Central memory CD8-positive, alpha-beta T cell (primary cell): ENCODE measurements at regions not wholly inside any gene's neighbourhood (a gene's known extent, or its start where the extent isn't known, plus 50 kb on each side); places are given as distances from the start of the nearest gene placed in this dataset.

Source experiments
- ATAC-seq: fragments of 150-1000 bp; cut with Tn5 transposase; replicated peaks from 2 replicates; pipeline ENCODE4 v1.10.0; 2022; ENCODE audit warnings: mild to moderate bottlenecking, moderate FRiP score, moderate number of reproducible peaks; ENCODE audit not compliant: poor library complexity, severe bottlenecking; ENCODE audit errors: extremely low read depth
- DNase-seq, 2 donors: peaks; one replicate each; pipeline ENCODE4 v3.0.0; 2021; ENCODE audit warnings: low spot score in 2 of 2
- H3K27ac Mint-ChIP-seq: one replicate; pipeline ENCODE4 v1.8.0; 2022; ENCODE audit warnings: low read depth, mild to moderate bottlenecking, moderate library complexity, mixed read lengths
- H3K27me3 Mint-ChIP-seq: one replicate; pipeline ENCODE4 v1.8.0; 2022; ENCODE audit warnings: mixed read lengths
- H3K36me3 Mint-ChIP-seq: one replicate; pipeline ENCODE4 v1.8.0; 2022; ENCODE audit warnings: mild to moderate bottlenecking, moderate library complexity, mixed read lengths; ENCODE audit not compliant: insufficient read depth
- H3K4me1 Mint-ChIP-seq: one replicate; pipeline ENCODE4 v1.8.0; 2022; ENCODE audit warnings: mixed read lengths
- H3K4me3 Mint-ChIP-seq: one replicate; pipeline ENCODE4 v1.8.0; 2022; ENCODE audit warnings: mild to moderate bottlenecking, moderate library complexity, mixed read lengths
- H3K9me3 Mint-ChIP-seq: one replicate; pipeline ENCODE4 v1.8.0; 2022; ENCODE audit warnings: mixed read lengths

DNA sequence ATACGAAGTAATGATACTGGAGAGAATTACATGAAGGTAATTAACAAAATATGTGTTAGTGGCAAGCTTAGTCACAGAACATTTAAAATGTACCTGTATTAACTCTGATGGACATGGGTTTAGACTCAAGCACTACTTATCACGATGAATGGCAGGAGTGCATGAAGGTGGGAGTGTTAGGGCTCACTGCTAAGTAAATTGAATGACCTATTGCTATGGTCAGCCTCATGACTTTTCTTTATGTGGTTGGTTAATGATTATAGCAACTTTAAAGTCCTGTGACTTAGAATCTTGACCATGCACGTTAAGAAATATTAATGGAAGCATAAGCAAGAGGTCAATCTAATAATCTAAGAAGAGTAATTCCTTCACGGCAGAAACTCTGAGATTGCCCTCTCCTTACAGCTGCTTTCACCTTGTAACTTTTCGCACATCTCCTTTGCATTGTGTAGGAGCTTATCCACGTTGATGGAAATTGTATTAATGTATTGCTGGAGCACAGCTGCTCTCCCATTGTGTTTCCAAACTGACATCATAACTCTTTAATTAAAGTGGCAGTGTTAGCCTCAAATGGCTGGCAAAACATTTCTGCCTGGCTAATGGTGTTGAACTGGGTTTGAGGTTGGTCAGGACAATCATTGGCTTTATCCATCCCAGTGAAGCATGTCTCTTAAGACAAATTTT lies 114.5 kb downstream of the RXFP2 start:
- peaks cover 2% of the 10 kb centered on the region for H3K36me3 Mint-ChIP-seq
- no peak overlapping the region for H3K27ac Mint-ChIP-seq
- no peaks in the 10 kb centered on the region for H3K9me3 Mint-ChIP-seq
- no peak overlapping the region for H3K4me3 Mint-ChIP-seq
- ATAC-seq (no peak), DNase-seq (no peak)
- no peaks in the 10 kb centered on the region for H3K4me1 Mint-ChIP-seq
- H3K27me3 Mint-ChIP-seq, result peaks cover 26% of the 10 kb centered on the region

GRCh38 chr13:31859571-31859970 lies 120.2 kb downstream of the RXFP2 start:
- Mint-ChIP-seq H3K9me3 (no peaks in the 10 kb centered on the region), H3K4me1 (no peaks in the 10 kb centered on the region), H3K4me3 (no peak overlapping the region), H3K27ac (no peak overlapping the region), H3K27me3 (no peaks in the 10 kb centered on the region), H3K36me3 (no peaks in the 10 kb centered on the region)
- ATAC-seq, result no peak
- DNase-seq, result no peak

DNA sequence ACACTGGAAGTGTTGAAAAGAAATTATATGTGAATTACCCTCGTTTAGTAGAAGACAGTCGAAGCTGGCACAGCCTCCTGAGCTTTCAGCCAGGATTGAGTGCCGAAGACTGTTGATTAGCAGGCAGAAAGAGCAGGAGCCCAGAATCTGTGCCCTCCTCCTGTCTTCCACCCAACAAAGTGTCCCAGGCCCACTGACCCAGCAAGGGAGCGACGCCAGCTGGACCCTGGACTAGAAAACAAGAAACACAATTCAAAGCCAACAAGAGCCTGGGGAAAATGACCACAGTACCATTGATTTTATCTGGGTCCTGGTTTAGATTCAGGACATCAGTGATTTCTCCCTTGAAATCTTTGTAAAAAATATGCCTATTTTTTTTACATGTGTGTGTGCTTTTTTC lies 120.7 kb downstream of the RXFP2 start:
- Mint-ChIP-seq H3K4me3 (no peak overlapping the region), H3K27me3 (no peaks in the 10 kb centered on the region), H3K36me3 (no peaks in the 10 kb centered on the region), H3K4me1 (no peaks in the 10 kb centered on the region), H3K27ac (no peak overlapping the region), H3K9me3 (no peaks in the 10 kb centered on the region)
- DNase-seq (no peak), ATAC-seq (no peak)

DNA sequence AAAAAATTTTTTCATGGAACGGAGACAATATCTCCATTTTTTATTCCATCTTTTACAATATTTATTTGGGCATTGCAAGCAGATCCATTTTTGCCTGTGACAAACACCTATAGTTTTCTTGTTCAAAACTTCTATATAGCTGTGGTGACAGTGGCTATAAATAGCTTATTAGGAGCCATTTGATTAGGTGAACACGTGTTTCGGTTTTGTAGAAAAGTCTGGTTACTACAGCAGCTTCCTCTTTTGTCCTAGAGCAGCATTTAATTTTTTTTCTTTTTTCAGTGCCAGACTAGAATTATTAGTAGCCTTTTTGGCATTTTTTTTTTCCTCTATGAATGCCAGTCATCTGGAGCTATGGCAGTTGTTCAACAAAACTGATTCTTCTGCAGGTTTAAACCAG lies 123.5 kb downstream of the RXFP2 start:
- no peaks in the 10 kb centered on the region for H3K27me3 Mint-ChIP-seq
- H3K27ac Mint-ChIP-seq, result no peak overlapping the region
- DNase-seq, result no peak
- H3K4me1 Mint-ChIP-seq, result no peaks in the 10 kb centered on the region
- no peaks in the 10 kb centered on the region for H3K36me3 Mint-ChIP-seq
- H3K4me3 Mint-ChIP-seq, result no peak overlapping the region
- ATAC-seq, result no peak
- H3K9me3 Mint-ChIP-seq, result no peaks in the 10 kb centered on the region

DNA sequence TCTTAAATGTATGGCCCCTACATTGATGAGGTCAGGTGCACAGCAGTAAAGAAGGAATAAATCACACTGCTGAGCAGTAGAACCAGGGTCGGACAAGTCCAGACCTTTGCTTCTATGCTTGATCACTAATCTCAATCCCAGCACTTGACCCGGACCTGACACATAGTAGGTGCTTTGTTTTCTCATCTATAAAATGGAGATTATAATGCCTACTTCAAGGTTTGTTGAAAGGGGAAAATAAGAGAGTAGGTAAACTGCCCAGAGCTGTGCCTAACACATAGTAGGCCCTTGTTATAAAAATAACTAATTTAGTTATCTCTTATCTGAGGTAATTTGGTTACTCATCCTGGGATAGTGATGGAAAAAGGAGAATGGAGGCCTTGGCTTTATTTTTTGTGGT lies 125.0 kb downstream of the RXFP2 start:
- no peak for DNase-seq
- H3K27ac Mint-ChIP-seq, result no peak overlapping the region
- H3K4me3 Mint-ChIP-seq, result no peak overlapping the region
- no peaks in the 10 kb centered on the region for H3K9me3 Mint-ChIP-seq
- no peaks in the 10 kb centered on the region for H3K36me3 Mint-ChIP-seq
- ATAC-seq, result no peak
- H3K27me3 Mint-ChIP-seq, result no peaks in the 10 kb centered on the region
- H3K4me1 Mint-ChIP-seq, result no peaks in the 10 kb centered on the region

DNA sequence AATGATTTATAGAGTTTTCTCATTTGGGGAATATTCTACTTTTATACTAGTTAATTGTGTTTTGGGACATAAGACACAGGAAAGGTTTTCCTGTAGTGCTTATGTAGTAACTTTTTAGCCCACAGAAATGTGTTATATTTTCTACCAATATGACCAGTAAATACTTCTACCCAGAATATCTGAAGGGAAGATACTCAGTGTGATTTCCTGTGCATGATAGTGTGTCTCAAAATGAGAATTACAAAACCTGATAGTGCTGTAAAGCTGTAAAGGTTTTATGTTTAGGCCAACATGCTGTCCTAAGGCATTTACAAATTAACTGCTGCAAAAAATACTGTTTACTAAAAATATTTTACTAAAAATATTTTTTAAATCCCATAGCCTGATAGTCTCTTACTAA lies 126.8 kb downstream of the RXFP2 start:
- H3K4me1 Mint-ChIP-seq, result no peaks in the 10 kb centered on the region
- DNase-seq (no peak), ATAC-seq (no peak)
- no peak overlapping the region for H3K27ac Mint-ChIP-seq
- H3K9me3 Mint-ChIP-seq, result no peaks in the 10 kb centered on the region
- H3K36me3 Mint-ChIP-seq, result no peaks in the 10 kb centered on the region
- H3K4me3 Mint-ChIP-seq, result no peak overlapping the region
- no peaks in the 10 kb centered on the region for H3K27me3 Mint-ChIP-seq

GRCh38 chr13:31867709-31868108 lies 128.4 kb downstream of the RXFP2 start:
- Mint-ChIP-seq H3K4me1 (no peaks in the 10 kb centered on the region), H3K4me3 (no peak overlapping the region), H3K27me3 (no peaks in the 10 kb centered on the region), H3K9me3 (no peaks in the 10 kb centered on the region), H3K27ac (no peak overlapping the region), H3K36me3 (no peaks in the 10 kb centered on the region)
- DNase-seq (no peak), ATAC-seq (no peak)

DNA sequence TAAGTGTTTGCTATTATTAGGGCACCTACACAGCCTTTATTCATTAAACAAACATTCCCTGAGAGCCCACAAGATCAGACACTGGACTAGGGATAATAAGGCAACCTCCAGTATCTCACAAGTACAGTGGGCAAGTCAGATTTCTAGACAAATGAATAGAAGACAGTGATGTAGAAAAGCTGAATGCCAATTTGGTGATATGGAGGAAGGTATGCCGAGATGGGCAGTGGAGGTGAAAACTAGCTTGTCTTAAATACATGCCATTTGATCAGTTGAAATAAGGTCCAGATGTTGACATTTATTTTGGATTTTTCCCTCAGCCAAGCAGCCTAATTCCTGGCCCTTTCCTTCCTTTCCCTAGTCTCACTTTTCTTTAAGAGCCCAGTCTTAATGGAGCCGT lies 130.3 kb downstream of the RXFP2 start:
- H3K4me1 Mint-ChIP-seq, result no peaks in the 10 kb centered on the region

GRCh38 chr13:31870511-31870910 lies 131.2 kb downstream of the RXFP2 start:
- H3K9me3 Mint-ChIP-seq, result no peaks in the 10 kb centered on the region
- H3K4me1 Mint-ChIP-seq, result no peaks in the 10 kb centered on the region
- peaks cover 8% of the 10 kb centered on the region for H3K27me3 Mint-ChIP-seq
- H3K4me3 Mint-ChIP-seq, result no peak overlapping the region
- no peak for ATAC-seq
- no peak for DNase-seq
- no peak overlapping the region for H3K27ac Mint-ChIP-seq
- no peaks in the 10 kb centered on the region for H3K36me3 Mint-ChIP-seq

More for the DNA sequence above, 130.3 kb downstream of the RXFP2 start:
- H3K9me3 Mint-ChIP-seq, result no peaks in the 10 kb centered on the region
- ATAC-seq (no peak), DNase-seq (no peak)
- no peak overlapping the region for H3K4me3 Mint-ChIP-seq
- H3K36me3 Mint-ChIP-seq, result no peaks in the 10 kb centered on the region
- H3K27ac Mint-ChIP-seq, result no peak overlapping the region
- H3K27me3 Mint-ChIP-seq, result peaks cover 8% of the 10 kb centered on the region

DNA sequence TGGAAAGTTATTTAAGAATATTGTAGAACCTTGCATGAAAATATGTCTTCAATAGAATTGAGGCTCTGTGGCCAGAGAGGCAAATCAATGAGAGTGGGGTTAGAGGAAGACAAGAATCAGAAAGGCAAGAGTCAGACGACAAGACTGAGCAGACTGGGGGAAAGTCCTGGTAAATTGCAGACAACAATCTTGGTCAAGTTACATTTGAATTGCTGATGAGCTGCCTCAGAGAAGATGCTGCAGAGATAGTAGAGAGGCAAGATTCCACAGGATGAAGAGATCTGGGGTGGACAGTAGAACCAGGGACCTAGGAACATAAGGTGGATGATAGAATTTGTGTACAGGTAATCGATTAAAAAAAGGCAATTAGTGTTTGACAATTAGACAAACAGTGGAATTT lies 133.8 kb downstream of the RXFP2 start:
- H3K4me1 Mint-ChIP-seq, result no peaks in the 10 kb centered on the region
- H3K4me3 Mint-ChIP-seq, result no peak overlapping the region
- H3K9me3 Mint-ChIP-seq, result no peaks in the 10 kb centered on the region
- no peak for DNase-seq
- ATAC-seq, result no peak
- H3K36me3 Mint-ChIP-seq, result no peaks in the 10 kb centered on the region
- peaks cover 8% of the 10 kb centered on the region for H3K27me3 Mint-ChIP-seq
- no peak overlapping the region for H3K27ac Mint-ChIP-seq

DNA sequence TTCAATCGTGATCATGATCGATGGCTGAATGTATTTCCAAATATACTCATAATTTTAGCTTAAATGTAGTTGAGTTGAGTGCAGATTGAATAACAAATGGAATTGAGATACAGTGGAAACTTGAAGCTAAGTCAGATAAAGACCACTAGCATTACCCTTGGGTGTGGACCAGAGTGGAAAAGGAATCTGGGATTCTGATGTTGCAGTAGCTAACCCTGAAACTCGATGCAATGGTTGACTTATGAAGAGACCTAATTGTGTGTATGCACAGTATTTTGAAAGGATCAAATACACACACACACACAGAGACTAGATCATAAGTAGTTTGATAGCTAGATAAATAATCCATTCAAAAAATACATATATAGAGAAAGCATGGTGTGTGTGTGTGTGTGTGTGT lies 135.8 kb downstream of the RXFP2 start:
- Mint-ChIP-seq H3K4me1 (no peaks in the 10 kb centered on the region), H3K36me3 (no peaks in the 10 kb centered on the region), H3K9me3 (no peaks in the 10 kb centered on the region), H3K27ac (no peak overlapping the region), H3K27me3 (peaks cover 8% of the 10 kb centered on the region), H3K4me3 (no peak overlapping the region)
- DNase-seq (no peak), ATAC-seq (no peak)

- H3K9me3 Mint-ChIP-seq, result no peaks in the 10 kb centered on the region
- H3K27me3 Mint-ChIP-seq, result peaks cover 8% of the 10 kb centered on the region
- H3K4me1 Mint-ChIP-seq, result no peaks in the 10 kb centered on the region
- no peak overlapping the region for H3K4me3 Mint-ChIP-seq
- H3K36me3 Mint-ChIP-seq, result no peaks in the 10 kb centered on the region
- H3K27ac Mint-ChIP-seq, result no peak overlapping the region
- DNase-seq (no peak), ATAC-seq (no peak)
These were observed 138.7 kb downstream of the RXFP2 start for GRCh38 chr13:31878052-31878451.

DNA sequence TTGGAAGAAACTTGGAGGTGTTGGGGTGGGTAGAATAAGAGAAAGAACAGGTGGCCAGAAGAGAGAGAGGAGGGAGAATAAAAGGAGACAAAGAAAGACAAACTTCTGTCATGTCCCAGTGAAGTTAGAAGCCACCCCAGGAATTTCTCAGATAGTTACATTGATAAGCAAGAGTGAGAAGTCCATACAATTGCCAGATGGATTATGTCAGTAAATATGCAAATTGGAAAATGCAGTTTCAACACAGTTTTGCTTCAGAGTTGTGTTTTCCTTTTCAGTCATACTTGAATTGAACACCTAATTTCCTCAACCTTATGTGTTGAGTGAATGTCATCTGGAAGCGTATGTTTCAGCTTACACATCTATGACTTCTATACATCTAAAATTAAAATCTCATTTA lies 139.2 kb downstream of the RXFP2 start:
- peaks cover 5% of the 10 kb centered on the region for H3K27me3 Mint-ChIP-seq
- no peaks in the 10 kb centered on the region for H3K4me1 Mint-ChIP-seq
- DNase-seq, result no peak
- ATAC-seq, result no peak
- no peaks in the 10 kb centered on the region for H3K9me3 Mint-ChIP-seq
- no peaks in the 10 kb centered on the region for H3K36me3 Mint-ChIP-seq
- H3K27ac Mint-ChIP-seq, result no peak overlapping the region
- H3K4me3 Mint-ChIP-seq, result no peak overlapping the region

DNA sequence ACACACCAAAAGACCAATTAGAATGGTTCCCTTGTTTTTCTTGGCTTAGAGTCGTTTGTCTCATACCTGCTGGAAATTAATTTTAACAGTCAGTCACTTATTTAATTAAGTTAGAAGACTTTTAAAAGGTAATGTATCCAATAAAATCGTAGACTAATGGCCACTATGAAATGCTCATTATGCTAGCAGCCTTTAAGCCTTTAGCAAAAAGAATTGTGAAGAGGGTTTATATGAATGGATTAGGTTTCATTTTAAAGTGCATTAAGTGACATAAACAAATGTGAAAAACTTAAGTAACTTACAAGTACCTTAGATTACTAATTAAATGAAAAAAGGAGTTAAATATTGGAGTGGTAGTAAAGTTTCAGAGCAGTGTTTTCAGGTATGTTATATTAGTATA lies 139.6 kb downstream of the RXFP2 start:
- no peak for DNase-seq
- no peak overlapping the region for H3K4me3 Mint-ChIP-seq
- no peak for ATAC-seq
- H3K27ac Mint-ChIP-seq, result no peak overlapping the region
- peaks cover under 1% of the 10 kb centered on the region for H3K27me3 Mint-ChIP-seq
- no peaks in the 10 kb centered on the region for H3K9me3 Mint-ChIP-seq
- H3K4me1 Mint-ChIP-seq, result no peaks in the 10 kb centered on the region
- H3K36me3 Mint-ChIP-seq, result no peaks in the 10 kb centered on the region
